ENCODE measurements at regions not wholly inside any gene's neighbourhood (a gene's known extent, or its start where the extent isn't known, plus 50 kb on each side); places are given as distances from the start of the nearest gene placed in this dataset.

DNA sequence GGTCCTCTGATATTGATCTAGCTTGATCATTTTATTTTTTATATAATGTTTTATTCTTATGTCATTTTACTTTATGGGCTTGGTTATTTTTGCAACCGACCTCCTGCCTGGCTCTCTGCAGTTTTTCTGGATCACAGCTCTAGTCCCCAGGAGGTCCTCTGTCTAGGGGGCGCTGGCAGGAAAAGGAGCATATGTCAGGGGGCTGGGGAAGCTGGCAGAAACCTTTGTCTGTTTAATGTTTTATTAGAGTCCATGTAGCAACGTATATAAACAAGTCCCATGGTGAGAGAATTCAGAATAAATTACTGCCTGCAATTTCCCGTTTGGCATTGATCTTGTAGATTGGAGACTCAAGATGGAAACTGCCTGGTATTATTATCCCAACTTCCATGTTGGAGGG is 133.5 kb upstream of the ZBED5 start:
- no peak for TF ChIP-seq EZH2 (IDR thresholded peaks at IDR 0.05; ENCODE audit: insufficient read depth, low read length)
- TF ChIP-seq, protein P1, sequence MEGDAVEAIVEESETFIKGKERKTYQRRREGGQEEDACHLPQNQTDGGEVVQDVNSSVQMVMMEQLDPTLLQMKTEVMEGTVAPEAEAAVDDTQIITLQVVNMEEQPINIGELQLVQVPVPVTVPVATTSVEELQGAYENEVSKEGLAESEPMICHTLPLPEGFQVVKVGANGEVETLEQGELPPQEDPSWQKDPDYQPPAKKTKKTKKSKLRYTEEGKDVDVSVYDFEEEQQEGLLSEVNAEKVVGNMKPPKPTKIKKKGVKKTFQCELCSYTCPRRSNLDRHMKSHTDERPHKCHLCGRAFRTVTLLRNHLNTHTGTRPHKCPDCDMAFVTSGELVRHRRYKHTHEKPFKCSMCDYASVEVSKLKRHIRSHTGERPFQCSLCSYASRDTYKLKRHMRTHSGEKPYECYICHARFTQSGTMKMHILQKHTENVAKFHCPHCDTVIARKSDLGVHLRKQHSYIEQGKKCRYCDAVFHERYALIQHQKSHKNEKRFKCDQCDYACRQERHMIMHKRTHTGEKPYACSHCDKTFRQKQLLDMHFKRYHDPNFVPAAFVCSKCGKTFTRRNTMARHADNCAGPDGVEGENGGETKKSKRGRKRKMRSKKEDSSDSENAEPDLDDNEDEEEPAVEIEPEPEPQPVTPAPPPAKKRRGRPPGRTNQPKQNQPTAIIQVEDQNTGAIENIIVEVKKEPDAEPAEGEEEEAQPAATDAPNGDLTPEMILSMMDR (IDR thresholded peaks at IDR 0.05; ENCODE audit: insufficient read depth, low read depth, low read length), result no peak
